Spleen (tissue), 11 donors: ENCODE measurements at regions not wholly inside any gene's neighbourhood (a gene's known extent, or its start where the extent isn't known, plus 50 kb on each side); places are given as distances from the start of the nearest gene placed in this dataset.

Experiments used
- DNase-seq: peaks from one replicate; pipeline ENCODE4 v3.0.0-alpha.2; 2020
- H3K27ac ChIP-seq, 8 donors: fragments of 200-600 bp; sonication (generic) in 7 of 8; 1 replicate in 4 of 8; 2 replicates in 4 of 8; pipeline versions ENCODE4 v1.5.0 to v1.8.0; 2016 to 2021; ENCODE audit warnings: inconsistent platforms in 4 of 8, mild to moderate bottlenecking in 4 of 8, moderate library complexity in 1 of 8
- H3K27me3 ChIP-seq, 7 donors: fragments of 200-600 bp; sonication (generic) in 6 of 7; replicated peaks in 1 of 7; 1 replicate in 4 of 7; 2 replicates in 3 of 7; pipeline versions ENCODE4 v1.5.0 to v1.8.0; 2016 to 2021; ENCODE audit warnings: inconsistent platforms in 3 of 7, mild to moderate bottlenecking in 1 of 7
- H3K36me3 ChIP-seq, 6 donors: fragments of 200-600 bp; sonication (generic) in 5 of 6; 1 replicate in 4 of 6; 2 replicates in 2 of 6; pipeline versions ENCODE4 v1.5.0 to v1.8.0; 2016 to 2021; ENCODE audit warnings: inconsistent platforms in 2 of 6
- H3K4me1 ChIP-seq, 6 donors: fragments of 200-600 bp; sonication (generic) in 5 of 6; 1 replicate in 3 of 6; 2 replicates in 3 of 6; pipeline versions ENCODE4 v1.5.0 to v1.8.0; 2016 to 2021; ENCODE audit warnings: inconsistent platforms in 3 of 6
- H3K4me3 ChIP-seq, 8 donors: fragments of 200-600 bp; sonication (generic) in 7 of 8; 1 replicate in 4 of 8; 2 replicates in 4 of 8; pipeline versions ENCODE4 v1.5.0 to v1.8.0; 2016 to 2021; ENCODE audit warnings: inconsistent platforms in 4 of 8, mild to moderate bottlenecking in 4 of 8, moderate library complexity in 2 of 8
- H3K9me3 ChIP-seq, 8 donors: fragments of 200-600 bp; sonication (generic) in 7 of 8; 1 replicate in 4 of 8; 2 replicates in 4 of 8; pipeline versions ENCODE4 v1.5.0 to v1.8.0; 2016 to 2021; ENCODE audit warnings: inconsistent platforms in 4 of 8
- POLR2A ChIP-seq, 3 donors: fragments of 450-650 bp; IDR thresholded peaks; one replicate each; pipeline ENCODE4 v1.5.1; 2017; ENCODE audit warnings: antibody characterized with exemption in 3 of 3, mild to moderate bottlenecking in 1 of 3
- POLR2AphosphoS5 ChIP-seq, 3 donors: sonication (generic); formaldehyde crosslinking; IDR thresholded peaks; one replicate each; pipeline ENCODE4 v1.5.1; 2017; ENCODE audit warnings: antibody characterized with exemption in 3 of 3
- WGBS, 5 donors: extraction: QIAGEN DNeasy Blood & Tissue Kit in 3 of 5; methylation state at CpG; one replicate each; pipeline versions ENCODE4 v1.1.5 to v1.1.7; 2013 to 2018; 5-methylcytosine and 5-hydroxymethylcytosine counted together
- intact Hi-C: fragments of 100-400 bp; cut with DNase I; formaldehyde crosslinking; loops from one replicate; pipeline ENCODE4 v1.15.0; 2023; ENCODE audit warnings: low total_unique reads
- TF ChIP-seq, protein P1 (sequence below), 11 experiments: fragments of 200-600 bp in 7 of 11; fragments of 450-650 bp in 4 of 11; sonication (generic) in 4 of 11; IDR thresholded peaks in 8 of 11; conservative IDR thresholded peaks in 3 of 11; 1 replicate in 7 of 11; 2 replicates in 4 of 11; pipeline versions ENCODE4 v1.4.0 to v1.8.0; 2016 to 2021; ENCODE audit warnings: antibody characterized with exemption in 11 of 11, inconsistent platforms in 4 of 11, mild to moderate bottlenecking in 1 of 11
- donor health status: healthy with polysubstance abuse.
- donor health status: DM: no; HTN: no; CAD: no; lungs with moderate emphysema.
- donor health status: DM: no; HTN: no; CAD: no.
- donor health status: Bipolar disorder and iron deficiency.
- donor health status: healthy.
- donor health status: DM: no; HTN: no; CAD: no.
- donor health status: DM: yes; HTN: yes; CAD: no.

- no peaks in the 10 kb centered on the region for H3K27me3 ChIP-seq
- intact Hi-C loops: no loop called here
- no peaks in the 10 kb centered on the region for H3K36me3 ChIP-seq
- H3K27ac ChIP-seq: no peak overlapping the region
- DNase-seq: no peak
- no peaks in the 10 kb centered on the region for H3K4me1 ChIP-seq
- no peak overlapping the region for H3K4me3 ChIP-seq
- H3K9me3 ChIP-seq: peaks cover 0 to 23% (median 3%) of the 10 kb centered on the region in 8 donors
- no peak for TF ChIP-seq POLR2AphosphoS5 (IDR thresholded peaks at IDR 0.05)
- TF ChIP-seq, protein P1, sequence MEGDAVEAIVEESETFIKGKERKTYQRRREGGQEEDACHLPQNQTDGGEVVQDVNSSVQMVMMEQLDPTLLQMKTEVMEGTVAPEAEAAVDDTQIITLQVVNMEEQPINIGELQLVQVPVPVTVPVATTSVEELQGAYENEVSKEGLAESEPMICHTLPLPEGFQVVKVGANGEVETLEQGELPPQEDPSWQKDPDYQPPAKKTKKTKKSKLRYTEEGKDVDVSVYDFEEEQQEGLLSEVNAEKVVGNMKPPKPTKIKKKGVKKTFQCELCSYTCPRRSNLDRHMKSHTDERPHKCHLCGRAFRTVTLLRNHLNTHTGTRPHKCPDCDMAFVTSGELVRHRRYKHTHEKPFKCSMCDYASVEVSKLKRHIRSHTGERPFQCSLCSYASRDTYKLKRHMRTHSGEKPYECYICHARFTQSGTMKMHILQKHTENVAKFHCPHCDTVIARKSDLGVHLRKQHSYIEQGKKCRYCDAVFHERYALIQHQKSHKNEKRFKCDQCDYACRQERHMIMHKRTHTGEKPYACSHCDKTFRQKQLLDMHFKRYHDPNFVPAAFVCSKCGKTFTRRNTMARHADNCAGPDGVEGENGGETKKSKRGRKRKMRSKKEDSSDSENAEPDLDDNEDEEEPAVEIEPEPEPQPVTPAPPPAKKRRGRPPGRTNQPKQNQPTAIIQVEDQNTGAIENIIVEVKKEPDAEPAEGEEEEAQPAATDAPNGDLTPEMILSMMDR (IDR thresholded peaks at IDR 0.05 in 8 of 11, conservative IDR thresholded peaks at IDR 0.05 in 3 of 11): no peak
- TF ChIP-seq POLR2A (IDR thresholded peaks at IDR 0.05): no peak
These were observed 1055.5 kb upstream of the GHITM start for GRCh38 chr10:83083831-83084230.

DNA sequence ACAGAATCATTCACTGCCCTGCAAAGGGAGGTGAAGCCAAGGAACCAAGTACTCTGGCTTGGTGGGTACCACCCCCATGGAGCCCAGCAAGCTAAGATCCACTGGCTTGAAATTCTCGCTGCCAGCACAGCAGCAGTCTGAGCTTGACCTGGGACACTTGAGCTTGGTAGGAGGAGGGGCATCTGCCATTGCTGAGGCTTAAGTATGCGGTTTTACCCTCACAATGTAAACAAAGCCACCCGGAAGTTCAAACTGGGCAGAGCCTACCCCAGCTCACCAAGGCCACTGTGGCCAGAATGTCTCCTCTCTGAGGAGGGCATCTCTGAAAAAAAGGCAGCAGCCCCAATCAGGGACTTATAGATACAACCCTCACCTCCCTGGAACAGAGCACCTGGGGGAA, 1050.0 kb upstream of the GHITM start:
- 60 to 75% (median 72%) methylated on average over 3 of the region's 3 CpGs; no CpG with 5 or more reads in 1 of the 5 donors for WGBS, 5 donors
- no peak for DNase-seq
- H3K27ac ChIP-seq: no peak overlapping the region

GRCh38 chr10:83104616-83105015, 1034.7 kb upstream of the GHITM start:
- Histone ChIP-seq H3K9me3 (peaks cover 0 to 16% (median 9%) of the 10 kb centered on the region in 8 donors), H3K4me1 (no peaks in the 10 kb centered on the region), H3K27me3 (no peaks in the 10 kb centered on the region), H3K27ac (no peak overlapping the region), H3K4me3 (no peak overlapping the region), H3K36me3 (no peaks in the 10 kb centered on the region)
- WGBS, 5 donors: 52 to 71% (median 66%) methylated on average over 3 of the region's 3 CpGs
- DNase-seq: no peak
- intact Hi-C loops: no loop called here
- TF ChIP-seq, protein P1 (IDR thresholded peaks at IDR 0.05 in 8 of 11, conservative IDR thresholded peaks at IDR 0.05 in 3 of 11): no peak
- TF ChIP-seq POLR2A (IDR thresholded peaks at IDR 0.05): no peak
- no peak for TF ChIP-seq POLR2AphosphoS5 (IDR thresholded peaks at IDR 0.05)

More for the DNA sequence above, 1050.0 kb upstream of the GHITM start:
- Histone ChIP-seq H3K27me3 (no peaks in the 10 kb centered on the region), H3K9me3 (peaks cover 0 to 13% (median 0%) of the 10 kb centered on the region in 8 donors), H3K4me3 (no peak overlapping the region), H3K36me3 (no peaks in the 10 kb centered on the region), H3K4me1 (no peaks in the 10 kb centered on the region)
- intact Hi-C loops: no loop called here
- TF ChIP-seq POLR2A (IDR thresholded peaks at IDR 0.05) (no peak), POLR2AphosphoS5 (IDR thresholded peaks at IDR 0.05) (no peak)
- TF ChIP-seq, protein P1 (IDR thresholded peaks at IDR 0.05 in 8 of 11, conservative IDR thresholded peaks at IDR 0.05 in 3 of 11): no peak

GRCh38 chr10:83108565-83109333, 1030.6 kb upstream of the GHITM start:
- Histone ChIP-seq H3K9me3 (peaks cover 0 to 55% (median 39%) of the 10 kb centered on the region in 8 donors), H3K27me3 (no peaks in the 10 kb centered on the region), H3K27ac (no peak overlapping the region), H3K4me3 (no peak overlapping the region), H3K36me3 (no peaks in the 10 kb centered on the region), H3K4me1 (no peaks in the 10 kb centered on the region)
- DNase-seq: peak; percentile 51
- TF ChIP-seq POLR2A (IDR thresholded peaks at IDR 0.05) (no peak), POLR2AphosphoS5 (IDR thresholded peaks at IDR 0.05) (no peak)
- TF ChIP-seq, protein P1 (IDR thresholded peaks at IDR 0.05 in 8 of 11, conservative IDR thresholded peaks at IDR 0.05 in 3 of 11): no peak
- WGBS, 5 donors: 61 to 77% (median 74%) methylated on average over 6 to 7 of the region's 7 CpGs
- intact Hi-C loops: no loop called here
